GM23338 (cell line): ENCODE measurements at regions not wholly inside any gene's neighbourhood (a gene's known extent, or its start where the extent isn't known, plus 50 kb on each side); places are given as distances from the start of the nearest gene placed in this dataset.
A peak's percentile ranks its signal among the peaks of the same experiment; 100 is the strongest.

ENCODE experiments used
- ATAC-seq: fragments of 200-7000 bp; cut with Tn5 transposase; 3 replicates; pipeline ENCODE4 v1.9.1; 2020
- DNase-seq: peaks from one replicate; pipeline ENCODE4 v3.0.0-alpha.2; 2015; ENCODE audit warnings: low spot score
- H2AFZ ChIP-seq: fragments of 200-600 bp; sonication (generic); 2 replicates; pipeline ENCODE4 v1.8.0; 2016; ENCODE audit warnings: antibody characterized with exemption, mild to moderate bottlenecking, moderate library complexity
- H3F3A ChIP-seq: fragments of 200-600 bp; sonication (generic); replicated peaks from 2 replicates; pipeline ENCODE4 v1.8.0; 2017; ENCODE audit warnings: antibody characterized with exemption, mixed run types, low read depth
- H3K27ac ChIP-seq: fragments of 200-600 bp; sonication (generic); 2 replicates; pipeline ENCODE4 v1.6.1; 2016; ENCODE audit warnings: low read depth
- H3K27me3 ChIP-seq: fragments of 200-600 bp; sonication (generic); 2 replicates; pipeline ENCODE4 v1.8.0; 2016; ENCODE audit warnings: mild to moderate bottlenecking, mixed run types, moderate library complexity; ENCODE audit not compliant: insufficient read depth
- H3K36me3 ChIP-seq: fragments of 200-600 bp; sonication (generic); 2 replicates; pipeline ENCODE4 v1.8.0; 2016; ENCODE audit warnings: mild to moderate bottlenecking; ENCODE audit not compliant: insufficient read depth
- H3K4me1 ChIP-seq: fragments of 200-600 bp; sonication (generic); 2 replicates; pipeline ENCODE4 v1.8.0; 2016; ENCODE audit warnings: mild to moderate bottlenecking, moderate library complexity; ENCODE audit not compliant: insufficient read depth
- H3K4me2 ChIP-seq: fragments of 200-600 bp; sonication (generic); 2 replicates; pipeline ENCODE4 v1.7.1; 2017; ENCODE audit warnings: mixed run types
- H3K4me3 ChIP-seq: fragments of 200-600 bp; sonication (generic); 2 replicates; pipeline ENCODE4 v1.6.1; 2016; ENCODE audit warnings: mixed run types
- H3K79me2 ChIP-seq: fragments of 200-600 bp; sonication (generic); replicated peaks from 2 replicates; pipeline ENCODE4 v1.8.0; 2017; ENCODE audit warnings: mild to moderate bottlenecking; ENCODE audit not compliant: insufficient read depth
- H3K9me2 ChIP-seq: fragments of 200-600 bp; sonication (generic); 2 replicates; pipeline ENCODE4 v1.8.0; 2017; ENCODE audit not compliant: insufficient read depth
- H4K20me1 ChIP-seq: fragments of 200-600 bp; sonication (generic); replicated peaks from 2 replicates; pipeline ENCODE4 v1.8.0; 2017; ENCODE audit warnings: mild to moderate bottlenecking; ENCODE audit not compliant: insufficient read depth
- H3K27ac Mint-ChIP-seq: 2 replicates; pipeline ENCODE4 v1.8.0; 2020; ENCODE audit warnings: inconsistent platforms, mild to moderate bottlenecking, moderate library complexity, mixed read lengths
- H3K27me3 Mint-ChIP-seq: 3 replicates; pipeline ENCODE4 v1.8.0; 2022; ENCODE audit warnings: low read depth, mild to moderate bottlenecking, moderate library complexity, mixed read lengths, inconsistent platforms; ENCODE audit not compliant: insufficient read depth, poor library complexity
- H3K36me3 Mint-ChIP-seq: 3 replicates; pipeline ENCODE4 v1.8.0; 2021; ENCODE audit warnings: low read depth, mild to moderate bottlenecking, inconsistent platforms, moderate library complexity, mixed read lengths
- H3K4me1 Mint-ChIP-seq: 3 replicates; pipeline ENCODE4 v1.8.0; 2020; ENCODE audit warnings: mild to moderate bottlenecking, inconsistent platforms, mixed read lengths
- H3K4me3 Mint-ChIP-seq: 3 replicates; pipeline ENCODE4 v1.8.0; 2021; ENCODE audit warnings: moderate library complexity, mild to moderate bottlenecking, inconsistent platforms, mixed read lengths
- H3K9me3 Mint-ChIP-seq: 3 replicates; pipeline ENCODE4 v1.8.0; 2020; ENCODE audit warnings: moderate library complexity, mild to moderate bottlenecking, inconsistent platforms, mixed read lengths
- CREB1 ChIP-seq: fragments of 250-450 bp; sonication (Bioruptor Pico); IDR thresholded peaks from 2 replicates; pipeline ENCODE4 v1.5.0; 2020; ENCODE audit warnings: low read depth, mild to moderate bottlenecking, moderate library complexity
- CTCF ChIP-seq, 2 experiments: fragments of 200-600 bp in 1 of 2; sonication (generic) in 1 of 2; conservative IDR thresholded peaks; 2 replicates each; pipeline versions ENCODE4 v1.5.1 to v1.6.1; 2016 to 2017; ENCODE audit warnings: antibody characterized with exemption in 2 of 2, low read depth in 2 of 2, mild to moderate bottlenecking in 2 of 2, moderate library complexity in 1 of 2
- ETS1 ChIP-seq: IDR thresholded peaks from 2 replicates; pipeline ENCODE4 v1.6.1; 2016; ENCODE audit warnings: antibody characterized with exemption
- EZH2 ChIP-seq: fragments of 200-600 bp; sonication (generic); IDR thresholded peaks from one replicate; pipeline ENCODE4 v1.8.0; 2017; ENCODE audit warnings: antibody characterized with exemption, mild to moderate bottlenecking, low read depth; ENCODE audit not compliant: unreplicated experiment
- EZH2phosphoT487 ChIP-seq: fragments of 200-600 bp; sonication (generic); IDR thresholded peaks from one replicate; pipeline ENCODE4 v1.8.1; 2018; ENCODE audit warnings: antibody characterized with exemption; ENCODE audit not compliant: unreplicated experiment
- JUNB ChIP-seq: IDR thresholded peaks from one replicate; pipeline ENCODE4 v1.6.1; 2016; ENCODE audit warnings: antibody characterized with exemption; ENCODE audit not compliant: unreplicated experiment
- NANOG ChIP-seq: IDR thresholded peaks from 2 replicates; pipeline ENCODE4 v1.6.1; 2016; ENCODE audit warnings: antibody characterized with exemption, borderline replicate concordance
- POLR2AphosphoS5 ChIP-seq: IDR thresholded peaks from 2 replicates; pipeline ENCODE4 v1.6.1; 2016; ENCODE audit warnings: antibody characterized with exemption, low read depth
- STAT1 ChIP-seq: IDR thresholded peaks from one replicate; pipeline ENCODE4 v1.6.1; 2016; ENCODE audit warnings: antibody characterized with exemption; ENCODE audit not compliant: unreplicated experiment
- ZNF114 ChIP-seq: fragments of 250-450 bp; sonication (Bioruptor Pico); IDR thresholded peaks from 2 replicates; pipeline ENCODE4 v1.5.0; 2020; ENCODE audit warnings: mild to moderate bottlenecking, moderate library complexity
- ZNF331 ChIP-seq: fragments of 250-450 bp; sonication (Bioruptor Pico); IDR thresholded peaks from 2 replicates; pipeline ENCODE4 v1.5.0; 2020; ENCODE audit warnings: low read depth, mild to moderate bottlenecking, moderate library complexity
- TF ChIP-seq, protein P1 (sequence below): IDR thresholded peaks from one replicate; pipeline ENCODE4 v1.6.1; 2018; ENCODE audit warnings: antibody characterized with exemption; ENCODE audit not compliant: unreplicated experiment
- TF ChIP-seq, protein P2 (sequence below): fragments of 250-450 bp; sonication (Bioruptor Pico); IDR thresholded peaks from 2 replicates; pipeline ENCODE4 v1.5.0; 2020; ENCODE audit warnings: mild to moderate bottlenecking, moderate library complexity

- no peak for DNase-seq
- Histone ChIP-seq H3K79me2 (no peaks in the 10 kb centered on the region), H3K4me1 (peaks cover 32% of the 10 kb centered on the region), H2AFZ (peak overlapping the region; percentile 44; the same call in 1 of the 2 replicates), H3K4me3 (no peak overlapping the region), H3K27ac (no peak overlapping the region), H3K4me2 (no peak overlapping the region), H3K36me3 (no peaks in the 10 kb centered on the region), H3F3A (no peaks in the 10 kb centered on the region), H3K27me3 (no peaks in the 10 kb centered on the region), H3K9me2 (0 out of 2 replicates have a peak, but pooled peaks cover 7% of the 10 kb centered on the region), H4K20me1 (no peaks in the 10 kb centered on the region)
- no peak for ATAC-seq
- H3K27me3 Mint-ChIP-seq, result no peaks in the 10 kb centered on the region
- H3K4me3 Mint-ChIP-seq, result no peak overlapping the region
- no peak for TF ChIP-seq EZH2phosphoT487
- TF ChIP-seq NANOG, result no peak
- TF ChIP-seq CREB1, result no peak
- TF ChIP-seq ZNF331 (CRISPR knock-in tag), result no peak
- no peak for TF ChIP-seq EZH2
- TF ChIP-seq, protein P1, sequence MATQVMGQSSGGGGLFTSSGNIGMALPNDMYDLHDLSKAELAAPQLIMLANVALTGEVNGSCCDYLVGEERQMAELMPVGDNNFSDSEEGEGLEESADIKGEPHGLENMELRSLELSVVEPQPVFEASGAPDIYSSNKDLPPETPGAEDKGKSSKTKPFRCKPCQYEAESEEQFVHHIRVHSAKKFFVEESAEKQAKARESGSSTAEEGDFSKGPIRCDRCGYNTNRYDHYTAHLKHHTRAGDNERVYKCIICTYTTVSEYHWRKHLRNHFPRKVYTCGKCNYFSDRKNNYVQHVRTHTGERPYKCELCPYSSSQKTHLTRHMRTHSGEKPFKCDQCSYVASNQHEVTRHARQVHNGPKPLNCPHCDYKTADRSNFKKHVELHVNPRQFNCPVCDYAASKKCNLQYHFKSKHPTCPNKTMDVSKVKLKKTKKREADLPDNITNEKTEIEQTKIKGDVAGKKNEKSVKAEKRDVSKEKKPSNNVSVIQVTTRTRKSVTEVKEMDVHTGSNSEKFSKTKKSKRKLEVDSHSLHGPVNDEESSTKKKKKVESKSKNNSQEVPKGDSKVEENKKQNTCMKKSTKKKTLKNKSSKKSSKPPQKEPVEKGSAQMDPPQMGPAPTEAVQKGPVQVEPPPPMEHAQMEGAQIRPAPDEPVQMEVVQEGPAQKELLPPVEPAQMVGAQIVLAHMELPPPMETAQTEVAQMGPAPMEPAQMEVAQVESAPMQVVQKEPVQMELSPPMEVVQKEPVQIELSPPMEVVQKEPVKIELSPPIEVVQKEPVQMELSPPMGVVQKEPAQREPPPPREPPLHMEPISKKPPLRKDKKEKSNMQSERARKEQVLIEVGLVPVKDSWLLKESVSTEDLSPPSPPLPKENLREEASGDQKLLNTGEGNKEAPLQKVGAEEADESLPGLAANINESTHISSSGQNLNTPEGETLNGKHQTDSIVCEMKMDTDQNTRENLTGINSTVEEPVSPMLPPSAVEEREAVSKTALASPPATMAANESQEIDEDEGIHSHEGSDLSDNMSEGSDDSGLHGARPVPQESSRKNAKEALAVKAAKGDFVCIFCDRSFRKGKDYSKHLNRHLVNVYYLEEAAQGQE, result no peak
- no peak for TF ChIP-seq ETS1
- no peak for TF ChIP-seq POLR2AphosphoS5
- TF ChIP-seq CTCF (conservative IDR thresholded peaks at IDR 0.05; ENCODE audit: low read depth in 2 of 2), result no peak
- no peak for TF ChIP-seq JUNB
- TF ChIP-seq ZNF114 (CRISPR knock-in tag), result no peak
- TF ChIP-seq, protein P2, sequence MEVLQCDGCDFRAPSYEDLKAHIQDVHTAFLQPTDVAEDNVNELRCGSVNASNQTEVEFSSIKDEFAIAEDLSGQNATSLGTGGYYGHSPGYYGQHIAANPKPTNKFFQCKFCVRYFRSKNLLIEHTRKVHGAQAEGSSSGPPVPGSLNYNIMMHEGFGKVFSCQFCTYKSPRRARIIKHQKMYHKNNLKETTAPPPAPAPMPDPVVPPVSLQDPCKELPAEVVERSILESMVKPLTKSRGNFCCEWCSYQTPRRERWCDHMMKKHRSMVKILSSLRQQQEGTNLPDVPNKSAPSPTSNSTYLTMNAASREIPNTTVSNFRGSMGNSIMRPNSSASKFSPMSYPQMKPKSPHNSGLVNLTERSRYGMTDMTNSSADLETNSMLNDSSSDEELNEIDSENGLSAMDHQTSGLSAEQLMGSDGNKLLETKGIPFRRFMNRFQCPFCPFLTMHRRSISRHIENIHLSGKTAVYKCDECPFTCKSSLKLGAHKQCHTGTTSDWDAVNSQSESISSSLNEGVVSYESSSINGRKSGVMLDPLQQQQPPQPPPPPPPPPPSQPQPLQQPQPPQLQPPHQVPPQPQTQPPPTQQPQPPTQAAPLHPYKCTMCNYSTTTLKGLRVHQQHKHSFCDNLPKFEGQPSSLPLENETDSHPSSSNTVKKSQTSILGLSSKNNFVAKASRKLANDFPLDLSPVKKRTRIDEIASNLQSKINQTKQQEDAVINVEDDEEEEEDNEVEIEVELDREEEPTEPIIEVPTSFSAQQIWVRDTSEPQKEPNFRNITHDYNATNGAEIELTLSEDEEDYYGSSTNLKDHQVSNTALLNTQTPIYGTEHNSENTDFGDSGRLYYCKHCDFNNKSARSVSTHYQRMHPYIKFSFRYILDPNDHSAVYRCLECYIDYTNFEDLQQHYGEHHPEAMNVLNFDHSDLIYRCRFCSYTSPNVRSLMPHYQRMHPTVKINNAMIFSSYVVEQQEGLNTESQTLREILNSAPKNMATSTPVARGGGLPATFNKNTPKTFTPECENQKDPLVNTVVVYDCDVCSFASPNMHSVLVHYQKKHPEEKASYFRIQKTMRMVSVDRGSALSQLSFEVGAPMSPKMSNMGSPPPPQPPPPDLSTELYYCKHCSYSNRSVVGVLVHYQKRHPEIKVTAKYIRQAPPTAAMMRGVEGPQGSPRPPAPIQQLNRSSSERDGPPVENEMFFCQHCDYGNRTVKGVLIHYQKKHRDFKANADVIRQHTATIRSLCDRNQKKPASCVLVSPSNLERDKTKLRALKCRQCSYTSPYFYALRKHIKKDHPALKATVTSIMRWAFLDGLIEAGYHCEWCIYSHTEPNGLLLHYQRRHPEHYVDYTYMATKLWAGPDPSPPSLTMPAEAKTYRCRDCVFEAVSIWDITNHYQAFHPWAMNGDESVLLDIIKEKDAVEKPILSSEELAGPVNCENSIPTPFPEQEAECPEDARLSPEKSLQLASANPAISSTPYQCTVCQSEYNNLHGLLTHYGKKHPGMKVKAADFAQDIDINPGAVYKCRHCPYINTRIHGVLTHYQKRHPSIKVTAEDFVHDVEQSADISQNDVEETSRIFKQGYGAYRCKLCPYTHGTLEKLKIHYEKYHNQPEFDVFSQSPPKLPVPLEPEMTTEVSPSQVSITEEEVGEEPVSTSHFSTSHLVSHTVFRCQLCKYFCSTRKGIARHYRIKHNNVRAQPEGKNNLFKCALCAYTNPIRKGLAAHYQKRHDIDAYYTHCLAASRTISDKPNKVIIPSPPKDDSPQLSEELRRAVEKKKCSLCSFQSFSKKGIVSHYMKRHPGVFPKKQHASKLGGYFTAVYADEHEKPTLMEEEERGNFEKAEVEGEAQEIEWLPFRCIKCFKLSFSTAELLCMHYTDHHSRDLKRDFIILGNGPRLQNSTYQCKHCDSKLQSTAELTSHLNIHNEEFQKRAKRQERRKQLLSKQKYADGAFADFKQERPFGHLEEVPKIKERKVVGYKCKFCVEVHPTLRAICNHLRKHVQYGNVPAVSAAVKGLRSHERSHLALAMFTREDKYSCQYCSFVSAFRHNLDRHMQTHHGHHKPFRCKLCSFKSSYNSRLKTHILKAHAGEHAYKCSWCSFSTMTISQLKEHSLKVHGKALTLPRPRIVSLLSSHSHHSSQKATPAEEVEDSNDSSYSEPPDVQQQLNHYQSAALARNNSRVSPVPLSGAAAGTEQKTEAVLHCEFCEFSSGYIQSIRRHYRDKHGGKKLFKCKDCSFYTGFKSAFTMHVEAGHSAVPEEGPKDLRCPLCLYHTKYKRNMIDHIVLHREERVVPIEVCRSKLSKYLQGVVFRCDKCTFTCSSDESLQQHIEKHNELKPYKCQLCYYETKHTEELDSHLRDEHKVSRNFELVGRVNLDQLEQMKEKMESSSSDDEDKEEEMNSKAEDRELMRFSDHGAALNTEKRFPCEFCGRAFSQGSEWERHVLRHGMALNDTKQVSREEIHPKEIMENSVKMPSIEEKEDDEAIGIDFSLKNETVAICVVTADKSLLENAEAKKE (CRISPR knock-in tag), result no peak
- no peak for TF ChIP-seq STAT1
- H3K4me1 Mint-ChIP-seq, result peaks cover 31% of the 10 kb centered on the region
- H3K27ac Mint-ChIP-seq, result 0 out of 2 replicates have a peak overlapping the region, but pooled peaks have one; percentile 25
- H3K9me3 Mint-ChIP-seq, result no peaks in the 10 kb centered on the region
- no peaks in the 10 kb centered on the region for H3K36me3 Mint-ChIP-seq
Measured at GRCh38 chr12:91586015-91586414, 403.4 kb upstream of the DCN start.
